ENCODE measurements at regions not wholly inside any gene's neighbourhood (a gene's known extent, or its start where the extent isn't known, plus 50 kb on each side); places are given as distances from the start of the nearest gene placed in this dataset.
"Not testable (repeated sequence)": the region's sequence is repeated elsewhere in the genome, so short reads cannot be mapped to it uniquely, and the experiment has no call there.

- no peak for DNase-seq
Observed at GRCh38 chr4:57200799-57201327, 90.7 kb upstream of the IGFBP7 start.

GRCh38 chr4:57199267-57199666 lies 89.1 kb upstream of the IGFBP7 start:
- no peak for DNase-seq

GRCh38 chr4:57195622-57196021 lies 85.4 kb upstream of the IGFBP7 start:
- DNase-seq, result no peak

- no peak for DNase-seq
Observed at GRCh38 chr4:57194068-57194611, 84.0 kb upstream of the IGFBP7 start.

GRCh38 chr4:57193209-57193810 lies 83.1 kb upstream of the IGFBP7 start:
- no peak for DNase-seq

GRCh38 chr4:57191523-57192034 lies 81.4 kb upstream of the IGFBP7 start:
- DNase-seq, result no peak

GRCh38 chr4:57190601-57191481 lies 80.7 kb upstream of the IGFBP7 start:
- no peak for DNase-seq

GRCh38 chr4:57187246-57187645 lies 77.1 kb upstream of the IGFBP7 start:
- no peak for DNase-seq

GRCh38 chr4:57184378-57185029 lies 74.3 kb upstream of the IGFBP7 start:
- DNase-seq, result no peak

GRCh38 chr4:57182132-57182874 lies 72.1 kb upstream of the IGFBP7 start:
- no peak for DNase-seq

- DNase-seq, result not testable (repeated sequence)
Observed at GRCh38 chr4:57173136-57173535, 63.0 kb upstream of the IGFBP7 start.

- no peak for DNase-seq
Observed at GRCh38 chr4:57172065-57172464, 61.9 kb upstream of the IGFBP7 start.

- no peak for DNase-seq
Observed at GRCh38 chr4:57168982-57169381, 58.8 kb upstream of the IGFBP7 start.

GRCh38 chr4:57163530-57164459 lies 53.6 kb upstream of the IGFBP7 start:
- peak; percentile 65 for DNase-seq

GRCh38 chr4:57162499-57163019 lies 52.4 kb upstream of the IGFBP7 start:
- no peak for DNase-seq
